Endometrium (tissue), 2 donors: ENCODE measurements at regions not wholly inside any gene's neighbourhood (a gene's known extent, or its start where the extent isn't known, plus 50 kb on each side); places are given as distances from the start of the nearest gene placed in this dataset.

Source experiments
- FAIRE-seq: peaks from 2 replicates; lab custom pipeline; 2012; peaks lifted over from hg19 to GRCh38; lab: Jason Lieb, UNC
- donor health status: control.
- donor health status: control.

- FAIRE-seq, result no peak
Observed at GRCh38 chr13:53512635-53513034, 484.0 kb downstream of the OLFM4 start.

DNA sequence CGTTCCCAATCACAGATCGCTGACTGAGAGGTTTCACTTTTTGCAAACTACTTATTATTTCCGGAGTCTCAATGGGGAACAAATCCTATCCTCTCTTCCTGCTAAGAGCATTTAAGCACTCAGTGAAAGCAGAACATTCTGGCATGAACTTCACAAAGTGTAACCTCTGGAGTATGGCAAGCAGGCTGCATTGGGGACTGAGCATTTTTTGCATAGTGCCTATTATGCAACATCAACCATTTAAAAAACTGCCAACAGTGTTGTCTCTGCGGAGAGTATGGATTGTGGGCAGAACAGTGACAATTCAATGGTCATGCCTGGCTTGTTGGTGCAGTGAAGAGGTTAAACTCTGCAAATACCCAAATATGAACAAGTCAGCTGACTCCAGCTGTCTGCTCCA, 484.6 kb downstream of the OLFM4 start:
- no peak for FAIRE-seq

DNA sequence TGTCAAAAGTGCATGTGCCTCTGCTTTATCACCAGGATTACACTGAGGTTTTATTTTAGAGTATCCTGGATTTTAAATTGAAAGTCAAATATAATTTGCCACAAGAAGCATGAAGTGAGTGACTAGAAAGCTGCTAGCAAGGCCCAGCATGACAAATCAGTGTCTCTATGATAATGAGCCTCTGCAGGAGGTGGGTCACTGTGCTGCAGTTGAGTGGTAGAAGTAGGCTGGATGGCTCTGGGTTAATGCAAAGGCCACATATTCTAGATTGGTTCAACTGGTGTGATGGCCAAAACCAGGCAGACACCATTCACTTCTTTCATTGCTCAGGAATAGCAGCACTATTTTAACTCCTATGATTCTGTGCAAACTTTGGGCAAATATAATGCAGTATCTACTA, 491.5 kb downstream of the OLFM4 start:
- FAIRE-seq, result no peak

DNA sequence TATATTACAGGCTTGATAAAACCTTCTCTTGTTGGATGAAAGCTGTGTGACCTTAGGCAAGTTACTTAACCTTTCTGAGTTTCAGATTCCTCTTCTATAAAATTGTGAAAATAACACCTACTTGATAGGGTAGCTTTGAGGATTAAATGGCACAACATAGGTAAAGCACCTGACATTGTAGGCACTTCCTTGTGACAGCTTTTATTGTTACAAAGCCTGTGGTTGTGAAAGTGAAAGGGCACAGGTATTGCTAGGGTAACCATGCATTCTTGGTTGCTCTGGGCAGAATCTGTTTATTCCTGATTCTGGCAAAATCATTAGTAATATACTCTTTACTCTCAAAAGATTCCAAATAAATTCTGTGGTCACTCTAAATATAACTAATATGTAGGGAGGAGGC, 493.4 kb downstream of the OLFM4 start:
- FAIRE-seq, result no peak

DNA sequence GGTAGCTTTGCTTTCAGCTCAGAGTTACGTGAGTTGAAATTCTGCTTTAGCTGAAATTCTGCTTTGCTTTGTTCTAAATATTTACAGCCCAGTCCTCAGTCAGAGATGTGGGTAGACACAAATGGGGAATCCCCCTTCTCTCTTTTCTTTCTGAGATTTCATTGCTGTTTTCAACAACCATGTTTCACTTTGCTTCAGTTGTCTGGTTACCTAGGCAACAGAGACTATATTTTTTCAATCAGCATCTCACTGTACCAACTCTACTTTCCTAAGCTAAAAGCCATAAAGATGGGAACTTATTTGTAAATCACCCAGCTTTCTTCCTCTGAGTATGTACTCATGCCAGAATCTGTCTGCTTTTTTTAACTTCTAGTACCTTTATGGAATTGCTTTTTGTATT, 509.0 kb downstream of the OLFM4 start:
- no peak for FAIRE-seq

- no peak for FAIRE-seq
Observed at GRCh38 chr13:53545340-53545941, 516.8 kb downstream of the OLFM4 start.

- no peak for FAIRE-seq
Observed at GRCh38 chr13:53560556-53560955, 531.9 kb downstream of the OLFM4 start.

DNA sequence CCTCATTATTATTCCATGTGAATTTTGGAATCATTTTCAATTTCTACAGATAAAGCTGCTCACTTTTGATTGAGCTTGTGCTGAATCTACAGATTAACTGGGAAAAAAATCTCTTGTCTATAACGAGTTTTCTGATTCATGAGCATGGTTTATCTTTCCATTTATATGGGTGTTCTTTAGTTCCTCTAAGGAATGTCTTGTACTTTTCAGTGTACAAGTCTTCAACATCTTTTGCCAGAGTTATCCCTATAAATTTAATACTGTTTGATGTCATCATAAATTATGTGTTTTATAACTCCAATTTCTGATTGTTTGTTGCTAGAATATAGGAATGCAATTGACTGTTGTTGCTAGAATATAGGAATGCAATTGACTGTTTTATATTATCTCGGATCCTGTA, 533.8 kb downstream of the OLFM4 start:
- FAIRE-seq, result no peak

GRCh38 chr13:53568491-53568890, 539.9 kb downstream of the OLFM4 start:
- FAIRE-seq, result no peak

- FAIRE-seq, result peak; percentile 37
Observed at GRCh38 chr13:53569453-53569852, 540.8 kb downstream of the OLFM4 start.

DNA sequence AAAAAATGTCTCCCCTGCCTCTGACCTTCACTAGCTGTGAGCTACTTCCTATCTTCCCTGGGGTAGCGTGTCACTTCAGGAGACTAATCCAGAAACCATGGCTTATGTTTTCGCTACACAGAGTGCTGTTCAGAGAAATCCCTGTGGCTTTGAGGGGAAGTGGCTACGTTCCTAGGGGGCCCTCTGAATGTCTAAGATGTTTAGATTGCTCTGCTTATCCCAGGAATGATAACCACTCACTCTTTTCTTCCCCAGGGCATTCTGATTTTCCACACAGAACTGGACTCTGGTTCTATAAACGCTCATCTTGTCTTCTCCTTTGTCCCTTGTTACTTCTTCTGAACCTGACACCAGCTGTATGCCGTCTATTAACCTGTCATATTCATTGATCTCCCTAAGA, 572.5 kb downstream of the OLFM4 start:
- no peak for FAIRE-seq

DNA sequence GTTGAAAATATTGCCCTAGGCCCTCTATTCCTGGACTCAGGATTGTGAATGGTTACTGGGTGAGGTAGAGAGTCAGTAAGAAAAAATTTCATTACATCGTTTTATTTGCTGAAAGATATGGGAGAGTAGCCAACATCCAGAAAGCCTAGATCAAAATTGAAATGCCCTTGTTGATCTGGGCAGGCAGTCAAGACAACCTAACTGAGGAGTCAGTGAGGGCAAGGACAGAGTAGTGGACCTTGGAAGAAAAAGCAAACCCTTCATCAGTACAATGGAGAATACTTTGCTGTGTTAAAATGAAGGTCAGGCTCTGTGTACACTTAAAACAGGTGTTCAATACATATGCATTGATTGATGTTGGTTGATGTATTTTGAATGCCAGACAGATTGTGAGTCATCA, 576.7 kb downstream of the OLFM4 start:
- no peak for FAIRE-seq

DNA sequence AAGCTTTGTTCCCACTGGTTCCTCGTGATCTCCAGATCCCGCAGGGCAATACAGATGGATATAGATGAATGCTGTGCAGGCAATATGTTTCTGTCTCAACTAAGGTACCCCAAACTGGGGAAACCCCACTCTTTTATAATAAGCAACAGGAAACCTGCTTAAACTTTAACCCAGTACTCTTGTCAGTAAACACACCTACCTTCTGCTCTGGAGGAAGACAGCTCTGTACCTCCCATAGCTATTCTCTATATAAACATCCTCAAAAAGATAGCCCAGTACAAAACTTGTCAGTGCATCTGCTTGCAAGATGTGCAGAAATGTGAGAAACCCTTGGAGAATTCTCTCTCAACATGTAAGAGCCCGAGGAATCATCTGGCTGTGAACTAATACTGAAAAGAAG, 583.6 kb downstream of the OLFM4 start:
- no peak for FAIRE-seq

- no peak for FAIRE-seq
Observed at GRCh38 chr13:53622456-53622855, 593.8 kb downstream of the OLFM4 start.

DNA sequence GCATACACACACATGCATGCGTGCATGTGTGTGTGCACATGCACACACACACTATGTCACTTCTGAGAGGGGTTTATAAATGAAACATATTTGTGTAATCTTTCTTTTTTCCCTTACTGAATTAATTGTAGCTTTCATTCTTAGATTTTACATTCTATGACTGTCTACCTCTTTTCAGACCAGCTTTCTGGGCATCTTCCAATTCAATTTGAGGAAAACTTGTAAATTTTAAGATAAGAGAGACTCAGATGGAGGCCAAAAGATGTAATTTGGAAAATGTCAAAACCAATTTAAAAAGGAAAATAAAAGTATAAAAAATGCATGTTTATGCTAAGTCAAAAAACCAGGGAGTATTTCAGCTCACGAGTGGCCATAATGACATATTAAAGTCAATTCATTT, 594.5 kb downstream of the OLFM4 start:
- no peak for FAIRE-seq

GRCh38 chr13:53631511-53631910, 602.9 kb downstream of the OLFM4 start:
- no peak for FAIRE-seq

DNA sequence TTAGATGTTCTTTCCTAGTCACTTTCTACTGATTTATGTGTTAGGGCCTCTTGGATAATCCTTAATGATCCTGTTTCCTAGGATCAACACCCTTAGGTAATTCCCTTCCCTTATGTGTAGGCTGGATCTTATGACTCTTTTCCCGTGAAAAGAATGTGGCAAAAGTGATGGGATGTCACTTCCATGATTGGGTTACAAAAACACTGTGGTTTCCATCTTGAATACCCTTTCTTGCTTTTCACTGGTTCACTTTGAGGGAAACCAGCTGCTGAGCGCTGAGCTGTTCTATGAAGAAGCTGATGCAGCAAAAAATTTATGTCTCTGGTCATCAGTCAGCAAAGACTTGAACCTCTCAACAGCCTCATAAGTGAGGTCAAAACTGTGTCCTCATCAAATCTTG, 609.4 kb downstream of the OLFM4 start:
- no peak for FAIRE-seq

DNA sequence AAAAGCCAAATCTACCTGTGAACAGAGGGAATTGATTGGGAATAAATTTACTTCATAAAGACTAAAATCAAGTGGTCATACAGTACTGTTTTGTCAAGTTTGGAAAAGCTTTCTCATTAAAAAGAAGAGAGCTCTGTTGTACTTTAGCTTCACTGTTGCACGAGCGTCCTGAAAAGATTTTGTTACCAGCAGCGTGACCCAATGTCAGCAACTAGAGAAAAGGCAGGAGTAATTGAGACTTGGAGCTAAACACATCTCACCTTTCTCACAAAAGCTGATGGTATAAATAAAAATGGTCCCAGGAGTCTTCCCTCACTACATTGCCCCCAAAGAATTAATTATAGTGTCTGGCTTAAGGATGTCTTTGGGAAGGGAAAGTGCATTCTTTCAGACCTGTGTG, 613.7 kb downstream of the OLFM4 start:
- no peak for FAIRE-seq

DNA sequence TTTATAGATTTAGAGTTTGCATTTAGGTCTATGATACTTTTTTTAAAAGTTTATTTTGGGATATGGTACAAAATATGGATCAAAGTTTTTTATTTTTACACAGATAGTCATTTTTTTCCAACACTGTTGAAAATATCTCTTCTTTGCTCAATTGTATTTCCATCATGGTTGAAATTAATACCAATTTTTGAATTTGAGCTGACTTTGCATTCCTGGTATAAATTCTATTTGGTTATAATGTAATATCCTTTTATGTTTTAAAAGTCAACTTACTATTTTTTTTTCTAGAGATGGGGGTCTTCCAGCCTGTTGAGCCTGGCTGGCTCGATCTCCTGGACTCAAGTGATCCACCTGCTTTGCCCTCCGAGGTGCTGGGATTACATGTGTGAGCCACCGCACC, 620.1 kb downstream of the OLFM4 start:
- FAIRE-seq, result no peak

- no peak for FAIRE-seq
Observed at GRCh38 chr13:53672005-53672404, 643.4 kb downstream of the OLFM4 start.

GRCh38 chr13:53683146-53683545, 654.5 kb downstream of the OLFM4 start:
- FAIRE-seq, result no peak

GRCh38 chr13:53683608-53684007, 655.0 kb downstream of the OLFM4 start:
- no peak for FAIRE-seq

GRCh38 chr13:53691417-53691816, 662.8 kb downstream of the OLFM4 start:
- no peak for FAIRE-seq

GRCh38 chr13:53694814-53695532, 666.4 kb downstream of the OLFM4 start:
- FAIRE-seq, result no peak
